ENCODE measurements at regions not wholly inside any gene's neighbourhood (a gene's known extent, or its start where the extent isn't known, plus 50 kb on each side); places are given as distances from the start of the nearest gene placed in this dataset.
"Not testable (repeated sequence)": the region's sequence is repeated elsewhere in the genome, so short reads cannot be mapped to it uniquely, and the experiment has no call there.

DNA sequence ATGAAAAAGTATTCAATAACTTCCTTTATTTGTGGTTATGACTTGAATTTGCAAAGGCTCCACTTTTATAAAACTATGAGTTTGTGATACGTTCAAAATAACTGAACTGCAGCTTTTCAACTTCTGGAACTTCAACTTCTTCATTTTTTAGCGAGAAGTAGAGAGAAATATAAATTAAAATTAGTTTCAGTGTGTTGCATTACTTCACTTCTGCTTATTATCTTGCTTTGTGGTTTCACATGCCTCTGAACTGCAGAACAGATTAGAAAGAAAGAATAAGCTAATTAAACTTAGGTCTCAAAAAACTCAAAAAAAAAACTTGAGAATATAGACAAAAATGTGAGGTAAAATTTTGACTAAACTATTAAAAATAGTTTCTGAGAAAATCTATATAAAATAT lies 1073.4 kb downstream of the PCDH17 start:
- ChIA-PET POLR2A (no interaction called here), CTCF (no interaction called here)

DNA sequence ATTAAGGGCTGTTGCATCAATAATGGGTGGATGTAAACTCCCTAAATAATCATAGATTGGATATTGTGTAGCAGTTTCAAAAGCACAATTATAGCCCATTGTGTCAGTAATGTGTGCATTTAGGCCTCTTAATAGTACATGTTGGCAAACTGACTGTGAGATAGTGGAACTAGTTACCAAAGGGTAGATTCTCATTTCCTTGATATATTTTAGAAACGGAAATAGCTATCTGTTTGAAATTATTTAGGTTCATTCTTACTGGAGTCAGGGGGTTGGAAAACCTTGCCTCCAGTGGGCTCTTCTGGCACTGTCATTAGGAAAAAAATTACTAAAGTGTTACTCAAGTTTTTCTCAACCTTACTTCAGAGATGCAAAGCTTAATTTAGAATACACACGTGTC lies 1074.9 kb downstream of the PCDH17 start:
- POLR2A ChIA-PET, result no interaction called here
- CTCF ChIA-PET, result no interaction called here

DNA sequence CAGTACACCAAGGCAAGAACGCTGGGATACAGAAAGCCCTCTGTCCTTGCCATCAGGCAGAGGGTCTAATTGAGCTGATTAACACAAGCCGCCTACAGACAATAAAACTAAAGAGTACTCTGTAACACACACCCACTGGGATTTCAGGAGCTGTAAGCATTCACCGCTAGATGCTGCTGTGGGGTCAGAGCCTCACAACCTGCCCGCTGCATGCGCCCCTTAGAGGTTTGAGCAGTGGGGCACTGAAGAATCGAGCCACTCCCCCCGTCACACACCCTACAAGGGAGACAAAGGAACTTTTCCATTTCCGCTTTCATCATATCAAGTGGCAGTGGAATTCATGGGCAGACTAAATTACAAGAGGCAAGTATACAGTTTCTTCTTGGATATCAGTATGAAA lies 1080.6 kb downstream of the PCDH17 start:
- CTCF ChIA-PET, result no interaction called here
- POLR2A ChIA-PET, result no interaction called here

DNA sequence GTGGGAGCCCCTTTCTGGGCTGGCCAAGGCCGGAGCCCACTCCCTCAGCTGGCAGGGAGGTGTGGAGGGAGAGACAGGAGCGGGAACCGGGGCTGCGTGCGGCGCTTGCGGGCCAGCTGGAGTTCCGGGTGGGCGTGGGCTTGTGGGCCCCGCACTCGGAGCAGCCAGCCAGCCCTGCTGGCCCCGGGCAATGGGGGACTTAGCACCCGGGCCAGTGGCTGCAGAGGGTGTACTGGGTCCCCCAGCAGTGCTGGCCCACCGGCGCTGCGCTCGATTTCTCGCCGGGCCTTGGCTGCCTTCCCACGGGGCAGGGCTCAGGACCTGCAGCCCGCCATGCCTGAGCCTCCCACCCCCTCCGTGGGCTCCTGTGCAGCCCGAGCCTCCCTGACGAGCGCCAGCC lies 1082.5 kb downstream of the PCDH17 start:
- CTCF ChIA-PET, POLR2A ChIA-PET: not testable (repeated sequence)

DNA sequence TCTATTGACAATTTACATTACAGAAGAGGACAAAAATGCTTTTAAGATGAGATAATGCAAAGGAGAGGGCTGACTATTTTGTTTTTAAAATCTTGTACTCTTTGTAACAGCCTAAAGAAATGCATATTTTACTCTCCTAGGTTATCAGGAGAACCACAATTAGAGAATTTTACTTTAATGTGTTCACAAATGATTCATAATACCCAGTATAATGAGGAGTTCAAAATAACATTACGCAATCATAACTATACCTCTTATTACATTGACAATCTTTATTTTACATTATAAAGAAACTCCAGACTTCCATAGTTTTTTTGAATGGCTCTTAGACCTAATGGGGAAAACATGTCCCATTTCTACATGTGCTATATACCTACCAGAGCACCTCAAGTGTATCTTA lies 1089.7 kb downstream of the PCDH17 start:
- ChIA-PET POLR2A (no interaction called here), CTCF (no interaction called here)

DNA sequence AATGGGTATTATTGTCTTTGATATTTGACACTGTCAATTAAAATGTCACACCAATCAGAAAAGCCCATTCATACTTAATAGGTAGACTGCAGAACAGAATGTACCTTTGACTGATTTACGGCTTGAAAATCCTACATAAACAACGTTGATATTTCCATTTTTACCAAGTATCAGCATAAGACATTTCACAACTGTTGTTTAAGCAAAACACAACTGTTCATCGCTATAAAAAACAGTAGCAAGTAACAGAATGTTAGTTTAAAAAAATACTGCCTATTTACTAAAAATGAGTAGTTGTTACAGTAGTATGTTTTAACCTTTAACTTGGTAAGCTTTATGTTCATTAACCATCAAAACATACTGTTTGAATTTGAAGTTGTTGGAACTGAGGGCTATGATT lies 1096.6 kb downstream of the PCDH17 start:
- ChIA-PET CTCF (no interaction called here), POLR2A (no interaction called here)

DNA sequence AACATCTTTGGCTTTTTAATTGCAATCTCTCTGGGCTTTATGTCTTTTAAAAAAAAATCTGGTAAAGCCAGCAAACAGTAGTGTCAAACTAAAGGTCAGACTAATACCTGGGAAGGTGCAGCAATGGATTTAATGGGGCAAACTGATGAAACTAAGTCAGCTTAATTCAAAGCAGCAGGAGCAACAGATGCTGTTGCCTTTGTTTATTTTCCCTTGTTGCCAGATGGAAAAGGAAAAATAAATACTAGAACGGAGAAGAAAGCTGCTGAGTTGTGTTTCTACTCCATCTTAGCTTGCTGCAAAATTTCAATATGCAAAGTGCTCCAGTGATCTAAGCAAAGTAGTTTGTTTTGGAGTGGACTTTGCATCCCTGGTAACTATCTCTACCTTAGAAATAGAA lies 1097.8 kb downstream of the PCDH17 start:
- POLR2A ChIA-PET, result no interaction called here
- CTCF ChIA-PET, result no interaction called here

DNA sequence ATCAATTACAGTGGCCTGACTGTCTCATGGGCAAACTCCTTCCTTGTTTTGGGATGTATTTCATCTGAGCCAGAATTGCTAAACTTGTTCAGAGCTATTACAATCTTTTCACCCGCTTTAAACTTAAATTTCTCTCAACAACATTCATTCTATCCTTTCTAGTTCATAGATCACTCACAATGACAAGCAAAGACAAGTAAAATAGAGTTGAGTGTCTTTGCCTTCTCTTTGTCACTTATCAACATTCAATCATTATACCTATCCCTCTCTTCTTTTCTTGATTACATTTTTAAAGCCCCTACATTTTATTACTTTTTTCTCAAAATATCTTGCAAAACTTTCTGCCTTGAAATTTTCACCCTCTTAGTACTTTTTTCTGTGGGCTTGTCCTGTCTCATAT lies 1113.1 kb downstream of the PCDH17 start:
- POLR2A ChIA-PET, result no interaction called here
- CTCF ChIA-PET, result no interaction called here

DNA sequence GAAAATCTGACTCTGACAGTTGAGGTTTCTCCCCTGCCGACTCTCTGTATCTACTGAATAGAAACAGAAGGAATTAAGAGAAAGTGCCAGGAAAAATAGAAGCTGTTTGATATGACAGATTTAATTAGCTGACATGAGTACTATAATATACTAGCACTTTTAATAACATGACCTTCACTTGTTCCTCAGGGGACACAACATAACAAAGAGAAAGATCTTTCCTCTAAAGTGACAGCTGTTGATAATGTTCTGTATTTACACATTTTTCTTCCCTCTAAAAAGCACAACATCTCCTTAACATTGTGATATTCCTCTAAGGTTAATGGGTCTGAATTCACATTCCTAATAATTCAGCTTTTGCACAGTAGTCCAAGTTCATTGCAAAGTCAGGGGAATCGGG lies 1136.0 kb downstream of the PCDH17 start:
- ChIA-PET CTCF (no interaction called here), POLR2A (no interaction called here)

DNA sequence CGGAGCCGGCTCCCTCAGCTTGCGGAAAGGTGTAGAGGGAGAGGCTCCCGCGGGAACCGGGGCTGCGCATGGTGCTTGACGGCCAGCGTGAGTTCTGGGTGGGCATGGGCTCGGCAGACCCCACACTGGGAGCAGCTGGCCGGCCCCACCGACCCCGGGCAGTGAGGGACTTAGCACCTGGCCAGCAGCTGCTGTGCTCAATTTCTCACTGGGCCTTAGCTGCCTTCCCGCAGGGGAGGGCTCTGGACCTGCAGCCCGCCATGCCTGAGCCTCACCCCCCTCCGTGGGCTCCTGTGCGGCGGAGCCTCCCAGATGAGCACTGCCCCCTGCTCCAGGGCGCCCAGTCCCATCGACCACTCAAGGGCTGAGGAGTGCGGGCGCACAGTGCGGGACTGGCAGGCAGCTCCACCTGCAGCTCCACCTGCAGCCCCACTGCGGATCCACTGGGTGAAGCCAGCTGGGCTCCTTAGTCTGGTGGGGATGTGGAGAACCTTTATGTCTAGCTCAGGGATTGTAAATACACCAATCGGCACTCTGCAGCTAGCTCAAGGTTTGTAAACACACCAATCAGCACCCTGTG lies 1141.8 kb downstream of the PCDH17 start:
- CTCF ChIA-PET, result no interaction called here
- POLR2A ChIA-PET, result no interaction called here

DNA sequence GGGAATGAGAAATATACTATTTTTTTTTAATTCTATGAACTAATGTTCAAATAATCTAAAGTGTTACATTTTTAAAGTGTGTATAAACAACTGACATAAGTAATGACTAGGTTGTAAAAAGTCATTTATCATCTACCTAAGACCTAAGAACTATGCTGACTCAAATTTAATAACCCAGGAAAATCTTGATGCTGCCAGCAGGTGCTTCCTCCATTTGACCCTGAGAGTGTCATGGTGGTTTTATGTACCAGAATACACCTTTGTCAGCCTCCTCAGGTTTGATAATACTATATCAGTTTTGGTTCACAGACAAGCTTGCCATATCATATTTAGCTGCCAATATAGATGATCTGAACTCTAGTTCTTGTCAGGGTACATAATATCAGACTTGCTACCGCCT lies 1151.2 kb downstream of the PCDH17 start:
- CTCF ChIA-PET, result no interaction called here
- POLR2A ChIA-PET, result no interaction called here

DNA sequence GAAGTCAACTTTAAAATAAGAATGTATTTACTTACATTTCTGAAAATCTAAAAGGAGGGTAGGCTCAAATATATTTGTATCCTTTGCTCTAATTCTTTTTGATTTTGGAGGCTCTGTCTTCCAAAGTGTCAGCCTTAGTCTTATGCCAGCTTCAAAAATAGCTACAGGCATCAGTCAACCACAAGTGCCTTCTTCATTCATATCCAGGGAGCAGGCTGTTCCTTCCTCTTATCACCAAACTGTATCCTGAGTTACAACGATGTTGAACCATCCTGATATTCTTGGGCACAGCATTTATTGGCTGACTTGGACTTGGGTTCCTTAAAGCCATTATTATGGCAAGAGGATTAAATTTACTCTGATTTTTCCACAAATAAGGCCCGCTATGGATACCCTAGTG lies 1161.3 kb downstream of the PCDH17 start:
- CTCF ChIA-PET, result no interaction called here
- POLR2A ChIA-PET, result no interaction called here

DNA sequence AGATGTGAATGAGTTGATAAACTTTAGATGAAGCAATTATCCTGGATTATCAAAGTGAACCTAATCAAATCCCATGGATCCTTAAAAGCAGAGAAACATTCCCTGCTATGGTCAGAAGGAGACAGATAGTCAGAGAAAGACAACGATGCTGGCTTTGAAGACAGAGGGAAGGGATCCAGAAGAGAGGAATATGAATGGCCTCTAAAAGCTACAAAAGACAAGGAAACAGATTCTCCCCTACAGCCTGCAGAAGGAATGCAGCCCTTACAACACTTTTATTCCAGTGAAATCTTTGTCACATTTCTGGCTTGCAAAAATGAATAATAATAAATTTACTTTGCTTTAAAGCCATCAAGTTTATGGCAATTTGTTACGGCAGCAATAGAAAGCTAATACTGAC lies 1164.2 kb downstream of the PCDH17 start:
- POLR2A ChIA-PET, result no interaction called here

DNA sequence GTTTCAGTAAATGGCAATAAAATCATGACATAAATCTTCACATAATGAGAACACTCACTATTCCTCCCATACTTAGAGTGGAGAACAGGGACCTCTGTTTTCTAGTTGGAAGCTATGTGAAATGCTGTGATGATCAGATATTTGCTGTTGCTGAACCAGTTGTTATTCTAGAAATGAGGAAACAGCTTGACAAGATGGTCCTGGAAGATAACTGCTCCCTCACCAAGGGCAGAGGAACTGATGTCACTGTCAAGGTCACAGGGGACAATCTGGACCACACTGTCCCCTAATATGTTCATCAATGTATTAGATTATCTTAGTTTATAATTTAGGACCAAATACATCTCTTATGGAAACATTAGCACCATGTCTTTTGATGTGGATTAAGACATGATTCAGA lies 1173.3 kb downstream of the PCDH17 start:
- ChIA-PET POLR2A (no interaction called here), CTCF (no interaction called here)

More for the DNA sequence above, 1164.2 kb downstream of the PCDH17 start:
- CTCF ChIA-PET, result no interaction called here

DNA sequence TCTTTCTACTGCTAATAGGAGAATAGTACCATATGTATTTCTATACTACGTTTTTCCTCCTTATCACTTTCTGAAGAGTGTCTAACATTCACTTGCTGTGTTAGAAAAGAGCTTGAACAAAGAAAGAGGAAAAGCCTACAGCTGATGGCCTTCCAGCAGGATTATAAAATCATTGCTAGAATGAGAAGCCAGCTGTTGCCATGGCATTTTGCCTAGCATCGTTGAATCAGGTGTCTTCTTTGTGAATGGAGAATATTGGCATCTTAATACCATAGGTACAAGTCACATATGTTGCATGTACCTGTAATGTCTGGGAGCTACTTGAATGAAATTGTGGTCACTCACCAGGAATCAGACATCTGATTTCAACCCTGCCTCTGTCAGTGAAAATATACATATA lies 1174.9 kb downstream of the PCDH17 start:
- CTCF ChIA-PET, result no interaction called here
- POLR2A ChIA-PET, result no interaction called here

DNA sequence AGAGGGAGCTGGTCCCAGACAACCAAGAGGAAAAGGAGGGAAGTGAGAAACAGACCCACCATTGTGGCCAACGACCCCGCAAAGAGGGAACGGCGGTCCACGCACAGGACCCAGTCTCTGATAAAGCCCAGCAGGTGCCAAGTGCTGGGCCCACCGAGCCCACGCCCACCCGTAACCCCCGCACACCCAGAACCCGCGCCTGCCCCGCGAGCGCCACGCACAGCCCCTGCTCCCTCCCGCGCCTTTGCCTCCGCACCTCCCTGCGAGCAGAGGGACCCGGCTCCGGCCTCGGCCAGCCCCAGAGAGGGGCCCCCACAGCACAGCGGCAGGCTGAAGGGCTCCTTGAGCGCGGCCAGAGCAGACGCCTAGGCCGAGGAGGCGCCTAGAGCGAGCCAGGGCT lies 1192.2 kb downstream of the PCDH17 start:
- ChIA-PET CTCF (no interaction called here), POLR2A (no interaction called here)

DNA sequence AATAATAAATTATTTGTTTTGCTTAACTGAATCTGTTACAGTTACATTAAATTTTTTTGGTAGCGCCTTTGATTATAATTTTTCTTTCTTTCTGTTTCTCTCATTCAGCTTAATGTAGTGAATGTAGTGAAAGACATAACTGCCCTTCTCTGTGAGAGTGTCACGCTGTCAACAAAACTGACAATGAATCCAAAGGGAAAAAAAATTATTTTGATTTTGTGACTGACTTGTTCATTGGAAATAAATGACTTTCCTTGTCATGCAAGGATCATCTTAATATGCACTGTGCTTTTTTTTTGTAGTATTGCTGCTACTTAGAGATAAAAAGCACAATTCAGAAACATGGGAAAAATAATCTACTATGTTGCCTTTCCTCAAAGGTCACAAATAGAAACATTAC lies 1196.4 kb downstream of the PCDH17 start:
- POLR2A ChIA-PET, result no interaction called here
- CTCF ChIA-PET, result no interaction called here

DNA sequence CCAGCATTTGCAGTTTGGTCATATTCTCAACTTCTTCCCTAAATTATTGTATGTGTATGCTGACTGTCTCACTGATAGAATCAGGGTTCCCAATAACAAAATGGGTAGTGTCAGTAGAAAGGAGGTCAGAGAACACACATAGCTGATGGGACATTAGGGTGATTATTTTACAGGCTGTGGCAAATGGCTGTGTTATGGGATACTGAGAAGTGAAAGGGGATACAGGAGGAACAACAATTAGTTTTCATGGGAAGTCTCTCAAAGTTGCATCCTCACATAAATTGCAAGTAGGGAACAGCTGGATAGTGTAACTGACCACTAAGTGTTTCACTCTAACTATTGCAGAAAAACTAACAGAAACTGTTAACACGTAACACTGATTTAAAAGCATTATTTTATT lies 1199.3 kb downstream of the PCDH17 start:
- ChIA-PET POLR2A (no interaction called here), CTCF (no interaction called here)

DNA sequence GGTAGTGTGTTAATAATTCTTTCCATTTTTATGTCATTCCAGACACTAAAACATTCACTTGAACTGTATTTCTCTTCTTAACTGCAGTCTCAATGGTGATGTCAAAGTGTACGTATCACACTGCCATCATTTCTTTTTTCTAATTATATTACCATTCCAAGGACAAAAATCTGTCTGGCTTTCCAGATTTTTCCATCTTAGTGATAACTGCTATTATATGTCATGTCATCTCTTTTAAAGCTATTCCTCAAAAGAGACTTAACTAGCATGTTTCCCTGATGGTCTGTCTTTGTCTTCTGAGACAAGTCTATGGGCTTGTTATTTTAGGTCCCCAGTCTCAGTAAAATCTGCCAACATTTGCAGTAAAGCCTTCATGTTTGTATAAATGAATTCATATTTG lies 1207.1 kb downstream of the PCDH17 start:
- CTCF ChIA-PET, result no interaction called here
- POLR2A ChIA-PET, result no interaction called here

DNA sequence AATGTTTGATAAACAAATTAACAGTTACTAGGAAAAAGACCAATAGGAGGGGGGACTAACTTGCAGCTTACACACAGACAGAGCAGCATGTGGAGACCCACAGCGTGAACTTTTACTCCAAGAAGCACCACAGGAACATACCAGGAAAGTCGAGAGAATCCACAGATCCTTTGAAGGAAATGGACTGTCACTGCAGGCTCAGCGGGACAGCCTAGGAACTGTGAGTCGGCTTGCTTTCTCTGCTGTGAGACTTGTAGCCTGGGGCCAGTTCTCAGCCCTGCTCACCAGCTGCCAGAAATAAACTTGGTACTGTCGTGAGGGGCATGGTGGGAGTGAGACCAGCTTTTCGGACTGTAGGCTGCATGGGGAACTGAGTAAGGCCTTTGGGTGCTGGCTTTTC lies 1211.5 kb downstream of the PCDH17 start:
- ChIA-PET CTCF (no interaction called here), POLR2A (no interaction called here)

DNA sequence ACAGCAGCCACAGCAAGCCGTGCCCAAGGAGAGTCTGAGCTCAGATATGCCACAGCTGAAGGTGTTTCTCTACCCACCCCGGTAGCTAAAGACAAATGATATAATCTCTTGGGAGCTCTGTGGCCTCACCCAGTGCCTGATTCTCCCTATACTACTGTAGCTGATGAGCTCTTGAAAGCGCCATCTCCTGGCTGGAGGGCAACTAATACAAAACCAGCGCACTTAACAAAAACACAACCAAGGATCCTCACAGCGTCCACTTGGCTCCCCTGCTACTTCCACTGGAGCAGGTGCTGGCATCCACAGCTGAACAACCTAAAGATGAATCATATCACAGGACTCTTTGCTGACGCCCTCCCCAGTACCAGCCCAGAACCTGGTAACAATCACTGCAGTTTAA lies 1212.0 kb downstream of the PCDH17 start:
- POLR2A ChIA-PET, result no interaction called here
- CTCF ChIA-PET, result no interaction called here

DNA sequence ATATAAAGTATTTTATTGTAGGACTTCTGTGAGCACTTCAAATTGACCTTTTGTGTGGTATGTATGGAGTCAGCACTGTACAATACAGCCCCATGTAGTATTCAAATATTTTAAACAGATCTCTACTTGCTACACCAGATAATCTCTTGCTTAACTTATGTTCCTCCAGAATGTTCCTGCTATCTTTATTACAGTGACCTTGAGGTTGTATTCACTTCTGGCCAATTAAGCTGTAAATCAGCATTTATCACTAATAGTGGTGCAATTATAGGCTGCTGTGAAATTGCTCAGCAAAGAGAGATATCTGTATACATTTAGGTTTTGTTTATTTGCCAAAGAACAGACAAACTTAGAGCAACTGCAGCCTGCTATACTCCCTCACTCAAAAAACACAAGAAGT lies 1218.6 kb downstream of the PCDH17 start:
- ChIA-PET CTCF (no interaction called here), POLR2A (no interaction called here)

DNA sequence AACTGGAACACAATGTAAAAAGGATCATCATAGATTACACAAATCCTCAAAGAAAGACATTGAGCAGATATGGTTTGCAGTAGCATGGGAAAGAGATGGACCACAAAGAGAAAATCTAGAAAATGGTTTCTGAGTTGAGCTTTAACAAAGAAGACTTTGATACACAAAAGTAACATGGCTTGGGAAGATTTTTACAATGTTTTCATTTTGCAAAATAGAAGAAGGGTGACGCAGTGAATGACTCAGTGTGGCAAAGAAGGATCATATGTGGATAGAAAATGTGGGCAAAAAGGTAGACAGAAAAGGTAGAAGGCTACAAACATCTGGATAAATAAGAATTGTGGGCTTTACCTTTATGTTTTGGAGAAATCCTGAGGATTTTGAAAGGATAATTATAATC lies 1220.5 kb downstream of the PCDH17 start:
- ChIA-PET CTCF (no interaction called here), POLR2A (no interaction called here)

Measured in activated CD8-positive, alpha-beta memory T cell treated with anti-CD3 and anti-CD28 coated beads for 36 hours (primary cell).